VCaP (cell line): ENCODE measurements at regions not wholly inside any gene's neighbourhood (a gene's known extent, or its start where the extent isn't known, plus 50 kb on each side); places are given as distances from the start of the nearest gene placed in this dataset.
"Not testable (repeated sequence)": the region's sequence is repeated elsewhere in the genome, so short reads cannot be mapped to it uniquely, and the experiment has no call there.

Experiments
- H3K27ac ChIP-seq: fragments of 450-650 bp; 2 replicates; pipeline ENCODE4 v1.5.1; 2017
- CTCF ChIP-seq: fragments of 450-650 bp; conservative IDR thresholded peaks from 2 replicates; pipeline ENCODE4 v1.5.1; 2017; ENCODE audit warnings: mild to moderate bottlenecking, moderate library complexity

GRCh38 chr14:48622980-48623379 lies 947.6 kb upstream of the MDGA2 start:
- TF ChIP-seq CTCF, result no peak
- no peak overlapping the region for H3K27ac ChIP-seq

- no peak for TF ChIP-seq CTCF
- H3K27ac ChIP-seq, result no peak overlapping the region
Observed at GRCh38 chr14:48618057-48618456, 942.7 kb upstream of the MDGA2 start.

- no peak overlapping the region for H3K27ac ChIP-seq
- TF ChIP-seq CTCF, result no peak
Observed at GRCh38 chr14:48616931-48617330, 941.5 kb upstream of the MDGA2 start.

GRCh38 chr14:48615618-48616017 lies 940.2 kb upstream of the MDGA2 start:
- H3K27ac ChIP-seq, result no peak overlapping the region
- no peak for TF ChIP-seq CTCF

- no peak for TF ChIP-seq CTCF
- H3K27ac ChIP-seq, result no peak overlapping the region
Observed at GRCh38 chr14:48614003-48614402, 938.6 kb upstream of the MDGA2 start.

- not testable (repeated sequence) for H3K27ac ChIP-seq
Observed at GRCh38 chr14:48606960-48607359, 931.6 kb upstream of the MDGA2 start.

GRCh38 chr14:48598458-48598857 lies 923.1 kb upstream of the MDGA2 start:
- no peak for TF ChIP-seq CTCF
- no peak overlapping the region for H3K27ac ChIP-seq

GRCh38 chr14:48586099-48586498 lies 910.7 kb upstream of the MDGA2 start:
- H3K27ac ChIP-seq, result no peak overlapping the region
- no peak for TF ChIP-seq CTCF
